Mucosa of descending colon (tissue), 3 donors: ENCODE measurements at regions not wholly inside any gene's neighbourhood (a gene's known extent, or its start where the extent isn't known, plus 50 kb on each side); places are given as distances from the start of the nearest gene placed in this dataset.
"Not testable (repeated sequence)": the region's sequence is repeated elsewhere in the genome, so short reads cannot be mapped to it uniquely, and the experiment has no call there.

Experiments
- ATAC-seq: fragments of 200-7000 bp; cut with Tn5 transposase; one replicate; pipeline ENCODE4 v1.9.1; 2020; ENCODE audit warnings: mild to moderate bottlenecking, moderate library complexity
- DNase-seq, 3 donors: peaks; one replicate each; pipeline ENCODE4 v3.0.0-alpha.2; 2020
- H3K36me3 ChIP-seq: fragments of 200-600 bp; one replicate; pipeline ENCODE4 v1.8.0; 2021; ENCODE audit warnings: low read depth, mild to moderate bottlenecking
- H3K4me1 ChIP-seq: fragments of 200-600 bp; one replicate; pipeline ENCODE4 v1.8.0; 2021; ENCODE audit warnings: low read depth, mild to moderate bottlenecking
- H3K4me3 ChIP-seq: fragments of 200-600 bp; one replicate; pipeline ENCODE4 v1.8.0; 2021; ENCODE audit warnings: mild to moderate bottlenecking
- H3K9me3 ChIP-seq: fragments of 200-600 bp; one replicate; pipeline ENCODE4 v1.8.0; 2021; ENCODE audit warnings: mild to moderate bottlenecking
- intact Hi-C, 2 donors: fragments of 100-400 bp; cut with DNase I in 1 of 2; cut with micrococcal nuclease in 1 of 2; formaldehyde crosslinking; loops; one replicate each; pipeline versions ENCODE4 v1.11.0 to v1.11.1; 2022; cut with DNase I, micrococcal nuclease
- TF ChIP-seq, protein P1 (sequence below): fragments of 200-600 bp; IDR thresholded peaks from one replicate; pipeline ENCODE4 v1.8.0; 2022; ENCODE audit warnings: antibody characterized with exemption, mild to moderate bottlenecking
- donor health status: DM: no; HTN: no; CAD: no; lungs with moderate emphysema.
- donor health status: DM: no; HTN: no; CAD: no.
- donor health status: DM: no; HTN: yes; CAD: no.

DNA sequence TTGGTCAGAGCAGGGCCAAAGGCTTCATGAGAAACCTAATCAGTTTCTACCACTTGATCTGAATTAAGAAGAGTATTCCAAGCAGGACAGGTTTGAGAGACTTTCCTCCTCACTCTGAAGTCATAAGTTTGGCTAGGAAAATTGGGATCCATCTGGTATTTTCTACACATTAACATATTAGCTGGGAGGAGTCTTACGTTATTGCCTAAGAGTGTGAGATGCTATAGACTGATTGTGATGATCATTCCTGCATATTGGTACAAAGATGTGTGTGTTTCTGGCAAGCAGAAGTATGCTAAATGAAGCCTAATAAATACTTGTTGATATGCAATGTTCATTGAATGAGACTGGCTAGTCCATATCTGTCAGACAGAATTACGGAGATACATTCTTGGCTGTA, 73.5 kb upstream of the RASGRP1 start:
- H3K4me1 ChIP-seq, result no peaks in the 10 kb centered on the region
- ATAC-seq (no peak), DNase-seq (no peak)
- intact Hi-C loops, result no loop called here
- no peak overlapping the region for H3K4me3 ChIP-seq
- TF ChIP-seq, protein P1, sequence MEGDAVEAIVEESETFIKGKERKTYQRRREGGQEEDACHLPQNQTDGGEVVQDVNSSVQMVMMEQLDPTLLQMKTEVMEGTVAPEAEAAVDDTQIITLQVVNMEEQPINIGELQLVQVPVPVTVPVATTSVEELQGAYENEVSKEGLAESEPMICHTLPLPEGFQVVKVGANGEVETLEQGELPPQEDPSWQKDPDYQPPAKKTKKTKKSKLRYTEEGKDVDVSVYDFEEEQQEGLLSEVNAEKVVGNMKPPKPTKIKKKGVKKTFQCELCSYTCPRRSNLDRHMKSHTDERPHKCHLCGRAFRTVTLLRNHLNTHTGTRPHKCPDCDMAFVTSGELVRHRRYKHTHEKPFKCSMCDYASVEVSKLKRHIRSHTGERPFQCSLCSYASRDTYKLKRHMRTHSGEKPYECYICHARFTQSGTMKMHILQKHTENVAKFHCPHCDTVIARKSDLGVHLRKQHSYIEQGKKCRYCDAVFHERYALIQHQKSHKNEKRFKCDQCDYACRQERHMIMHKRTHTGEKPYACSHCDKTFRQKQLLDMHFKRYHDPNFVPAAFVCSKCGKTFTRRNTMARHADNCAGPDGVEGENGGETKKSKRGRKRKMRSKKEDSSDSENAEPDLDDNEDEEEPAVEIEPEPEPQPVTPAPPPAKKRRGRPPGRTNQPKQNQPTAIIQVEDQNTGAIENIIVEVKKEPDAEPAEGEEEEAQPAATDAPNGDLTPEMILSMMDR, result no peak
- no peaks in the 10 kb centered on the region for H3K9me3 ChIP-seq
- H3K36me3 ChIP-seq, result no peaks in the 10 kb centered on the region

DNA sequence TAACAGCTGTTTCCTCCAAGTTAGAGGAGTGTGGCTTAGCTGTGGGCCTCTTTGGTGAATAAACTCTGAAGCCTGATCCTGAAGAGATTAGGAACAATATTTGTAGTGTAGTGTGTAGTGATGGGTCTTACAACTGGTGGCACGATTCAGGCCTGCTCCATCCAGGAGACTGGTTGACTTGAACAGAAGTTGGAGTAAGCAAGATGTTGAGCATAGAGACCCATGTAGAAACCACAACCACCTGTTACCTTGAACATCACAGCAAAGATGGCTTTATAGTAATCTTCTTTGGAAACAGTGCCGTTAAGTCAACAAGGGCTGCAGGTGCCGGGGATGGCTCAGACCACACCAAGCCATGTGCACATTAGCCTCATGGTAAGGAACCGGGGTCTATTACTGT, 74.2 kb upstream of the RASGRP1 start:
- intact Hi-C loops, result no loop called here

DNA sequence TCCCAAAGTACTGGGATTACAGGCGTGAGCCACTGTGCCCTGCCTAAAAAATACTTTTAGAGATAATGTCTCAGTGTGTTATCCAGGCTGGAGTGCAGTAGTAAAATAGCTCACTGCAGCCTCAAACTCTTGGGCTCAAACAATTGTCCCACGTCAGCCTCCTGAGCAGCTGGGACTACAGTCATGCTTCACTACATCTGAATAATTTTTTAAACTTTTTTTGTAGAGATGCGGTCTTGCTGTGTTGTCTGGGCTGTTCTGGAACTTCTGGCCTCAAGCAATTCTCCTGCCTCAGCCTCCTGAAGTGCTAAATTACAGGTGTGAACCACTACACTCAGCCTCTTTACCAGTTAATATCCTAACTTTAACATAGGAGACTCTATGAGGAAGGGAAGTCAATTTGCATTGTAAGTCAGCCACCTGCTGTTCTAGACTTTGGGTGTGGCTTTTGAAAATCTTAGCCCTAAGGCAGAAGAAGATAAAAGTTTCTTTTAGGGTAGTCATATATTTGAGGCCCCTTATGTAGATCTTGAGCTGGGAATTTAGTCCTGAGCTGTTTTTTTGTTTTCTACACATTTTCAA, 78.2 kb upstream of the RASGRP1 start:
- DNase-seq (no peak), ATAC-seq (peak; percentile 58)
- TF ChIP-seq, protein P1, result no peak
- H3K9me3 ChIP-seq, result peaks cover 3% of the 10 kb centered on the region
- H3K4me1 ChIP-seq, result no peaks in the 10 kb centered on the region
- no peak overlapping the region for H3K4me3 ChIP-seq
- intact Hi-C loops, result no loop called here
- H3K36me3 ChIP-seq, result no peaks in the 10 kb centered on the region

More for the DNA sequence above, 74.2 kb upstream of the RASGRP1 start:
- no peaks in the 10 kb centered on the region for H3K4me1 ChIP-seq
- H3K9me3 ChIP-seq, result no peaks in the 10 kb centered on the region
- ATAC-seq (no peak), DNase-seq (no peak)
- TF ChIP-seq, protein P1, result no peak
- no peak overlapping the region for H3K4me3 ChIP-seq
- no peaks in the 10 kb centered on the region for H3K36me3 ChIP-seq

DNA sequence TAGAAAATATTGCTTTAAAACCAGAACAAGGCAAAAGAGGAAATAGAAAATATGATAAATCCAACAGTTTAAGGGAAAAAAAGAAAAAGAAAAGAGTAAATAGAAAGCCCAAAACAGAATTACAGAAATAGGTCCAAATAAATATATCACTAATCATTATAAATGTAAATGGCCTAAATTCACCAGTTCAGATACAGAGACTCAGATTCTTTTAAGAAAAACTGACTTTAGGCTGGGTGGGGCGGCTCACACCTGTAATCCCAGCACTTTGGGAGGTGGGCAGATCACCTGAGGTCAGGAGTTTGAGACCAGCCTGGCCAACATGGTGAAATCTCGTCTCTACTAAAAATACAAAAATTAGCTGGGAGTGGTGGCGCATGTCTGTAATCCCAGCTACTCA, 79.7 kb upstream of the RASGRP1 start:
- ATAC-seq, H3K4me3 ChIP-seq, H3K4me1 ChIP-seq, H3K36me3 ChIP-seq, intact Hi-C loops, H3K9me3 ChIP-seq, DNase-seq: not testable (repeated sequence)

DNA sequence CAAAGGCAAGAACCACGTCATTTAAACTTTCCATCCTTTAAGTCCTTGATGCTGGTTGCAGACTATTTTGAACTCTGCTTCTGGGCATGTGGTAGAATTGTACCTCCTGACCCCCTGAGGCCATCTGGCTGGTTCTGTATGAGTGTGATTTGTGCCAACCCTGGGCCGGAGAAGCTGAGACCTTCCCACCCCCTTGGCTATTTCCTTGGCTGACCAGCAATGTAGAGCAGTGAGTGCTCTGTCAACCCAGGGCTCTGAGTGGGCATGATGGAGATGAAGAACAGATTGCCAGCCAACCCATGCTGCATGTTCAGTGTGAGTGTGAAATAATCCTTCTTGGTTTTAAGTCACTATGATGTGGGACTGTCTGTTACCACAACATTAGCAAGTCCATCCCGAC, 82.1 kb upstream of the RASGRP1 start:
- ATAC-seq (no peak), DNase-seq (no peak)
- intact Hi-C loops, result no loop called here
- TF ChIP-seq, protein P1, result no peak
- peaks cover 3% of the 10 kb centered on the region for H3K9me3 ChIP-seq
- no peaks in the 10 kb centered on the region for H3K36me3 ChIP-seq
- H3K4me3 ChIP-seq, result no peak overlapping the region
- no peaks in the 10 kb centered on the region for H3K4me1 ChIP-seq

DNA sequence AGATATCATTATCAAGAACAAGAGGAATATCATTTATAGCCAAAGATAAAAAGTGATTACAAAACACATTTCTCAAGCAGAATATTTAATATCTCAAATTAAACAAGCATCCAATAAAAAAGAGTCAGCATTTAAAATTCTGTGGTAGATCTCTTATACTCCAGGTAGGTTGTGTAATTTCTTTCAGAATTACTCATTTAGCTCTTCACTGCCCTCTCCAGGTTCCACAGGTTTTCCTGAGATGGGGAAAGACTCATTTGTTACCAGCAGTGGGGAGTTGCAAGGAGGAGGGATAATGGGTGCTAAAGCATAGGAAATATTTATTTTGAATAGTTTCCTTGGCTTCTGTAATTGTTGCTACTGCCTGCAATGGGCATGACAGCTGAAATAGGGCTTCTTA, 83.1 kb upstream of the RASGRP1 start:
- Histone ChIP-seq H3K9me3 (peaks cover 3% of the 10 kb centered on the region), H3K4me1 (no peaks in the 10 kb centered on the region), H3K4me3 (no peak overlapping the region), H3K36me3 (no peaks in the 10 kb centered on the region)
- intact Hi-C loops, result no loop called here
- DNase-seq (peak in 1 of 3 donors; percentile 38), ATAC-seq (peak; percentile 27)
- TF ChIP-seq, protein P1, result no peak
